GM18870 (cell line): ENCODE measurements at regions not wholly inside any gene's neighbourhood (a gene's known extent, or its start where the extent isn't known, plus 50 kb on each side); places are given as distances from the start of the nearest gene placed in this dataset.

Experiments
- ATAC-seq: cut with Tn5 transposase; IDR thresholded peaks from one replicate; pipeline ENCODE4 v1.9.1; 2021; ENCODE audit warnings: moderate library complexity; ENCODE audit not compliant: unreplicated experiment

GRCh38 chr22:17269224-17269606, 50.0 kb upstream of the ADA2 start:
- no peak for ATAC-seq
